ENCODE measurements at regions not wholly inside any gene's neighbourhood (a gene's known extent, or its start where the extent isn't known, plus 50 kb on each side); places are given as distances from the start of the nearest gene placed in this dataset.

GRCh38 chr21:41012425-41012824 is 155.5 kb upstream of the BACE2 start:
- TF ChIP-seq CTCF (IDR thresholded peaks at IDR 0.05; ENCODE audit: insufficient read depth, low read length) = no peak
- no peak overlapping the region for H3K4me3 ChIP-seq (ENCODE audit: low read depth, low read length)
- no peak for DNase-seq (ENCODE audit: low read depth)

- DNase-seq (ENCODE audit: low read depth) = no peak
- H3K4me3 ChIP-seq (ENCODE audit: low read depth, low read length) = no peak overlapping the region
- no peak for TF ChIP-seq CTCF (IDR thresholded peaks at IDR 0.05; ENCODE audit: insufficient read depth, low read length)
Measured at GRCh38 chr21:41016472-41016871, 151.5 kb upstream of the BACE2 start.

- no peak for TF ChIP-seq CTCF (IDR thresholded peaks at IDR 0.05; ENCODE audit: insufficient read depth, low read length)
- DNase-seq (ENCODE audit: low read depth) = no peak
Measured at GRCh38 chr21:41018431-41018830, 149.5 kb upstream of the BACE2 start.

GRCh38 chr21:41023936-41024335 is 144.0 kb upstream of the BACE2 start:
- H3K4me3 ChIP-seq (ENCODE audit: low read depth, low read length) = no peak overlapping the region
- no peak for TF ChIP-seq CTCF (IDR thresholded peaks at IDR 0.05; ENCODE audit: insufficient read depth, low read length)
- no peak for DNase-seq (ENCODE audit: low read depth)

More at GRCh38 chr21:41018431-41018830, 149.5 kb upstream of the BACE2 start:
- H3K4me3 ChIP-seq (ENCODE audit: low read depth, low read length) = no peak overlapping the region

- DNase-seq (ENCODE audit: low read depth) = no peak
- no peak for TF ChIP-seq CTCF (IDR thresholded peaks at IDR 0.05; ENCODE audit: insufficient read depth, low read length)
- H3K4me3 ChIP-seq (ENCODE audit: low read depth, low read length) = no peak overlapping the region
Measured at GRCh38 chr21:41024341-41024740, 143.6 kb upstream of the BACE2 start.

GRCh38 chr21:41024746-41025254 is 143.2 kb upstream of the BACE2 start:
- TF ChIP-seq CTCF (IDR thresholded peaks at IDR 0.05; ENCODE audit: insufficient read depth, low read length) = no peak
- DNase-seq (ENCODE audit: low read depth) = no peak
- H3K4me3 ChIP-seq (ENCODE audit: low read depth, low read length) = no peak overlapping the region

GRCh38 chr21:41029571-41029970 is 138.4 kb upstream of the BACE2 start:
- no peak for DNase-seq (ENCODE audit: low read depth)
- no peak for TF ChIP-seq CTCF (IDR thresholded peaks at IDR 0.05; ENCODE audit: insufficient read depth, low read length)
- H3K4me3 ChIP-seq (ENCODE audit: low read depth, low read length) = no peak overlapping the region
